ENCODE measurements at regions not wholly inside any gene's neighbourhood (a gene's known extent, or its start where the extent isn't known, plus 50 kb on each side); places are given as distances from the start of the nearest gene placed in this dataset.

DNA sequence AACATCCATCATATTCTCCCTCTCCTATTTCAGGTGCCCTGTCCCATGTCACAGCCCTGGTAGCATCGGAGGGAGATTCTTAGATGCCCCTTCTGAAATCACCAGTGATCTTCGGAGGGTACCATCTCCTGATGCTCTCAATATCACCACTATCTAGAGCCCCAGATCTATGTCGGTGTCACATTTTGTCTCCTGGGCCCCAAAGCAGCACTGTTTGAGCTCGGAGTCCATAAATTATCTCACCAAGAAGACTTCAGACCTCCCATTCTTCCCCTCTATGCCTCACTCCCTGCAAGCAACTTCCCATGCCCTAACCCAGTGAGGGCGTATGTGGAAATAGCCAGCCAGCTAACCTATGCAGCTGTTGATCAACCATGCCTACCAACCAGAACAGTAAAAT, 51.5 kb upstream of the NLK start:
- TF ChIP-seq POLR2A (IDR thresholded peaks at IDR 0.05; ENCODE audit: low read depth, low read length) (no peak), POLR2AphosphoS5 (IDR thresholded peaks at IDR 0.05; ENCODE audit: low read depth, low read length) (no peak)
